Lower leg skin (tissue), 4 donors: ENCODE measurements at regions not wholly inside any gene's neighbourhood (a gene's known extent, or its start where the extent isn't known, plus 50 kb on each side); places are given as distances from the start of the nearest gene placed in this dataset.

Source experiments
- DNase-seq, 2 donors: peaks; one replicate each; pipeline ENCODE4 v3.0.0-alpha.2; 2019; ENCODE audit warnings: low spot score in 2 of 2
- H3K4me3 ChIP-seq: fragments of 200-600 bp; sonication (generic); 2 replicates; pipeline ENCODE4 v1.5.1; 2017; ENCODE audit warnings: mild to moderate bottlenecking, low read depth; ENCODE audit not compliant: poor library complexity, severe bottlenecking
- CTCF ChIP-seq, 3 donors: fragments of 450-650 bp; IDR thresholded peaks; one replicate each; pipeline ENCODE4 v1.5.1; 2016; ENCODE audit warnings: antibody characterized with exemption in 3 of 3, mild to moderate bottlenecking in 3 of 3, moderate library complexity in 2 of 3
- POLR2A ChIP-seq, 2 donors: fragments of 450-650 bp; IDR thresholded peaks; one replicate each; pipeline ENCODE4 v1.6.1; 2016 to 2017; ENCODE audit warnings: antibody characterized with exemption in 2 of 2, mild to moderate bottlenecking in 1 of 2, moderate library complexity in 1 of 2
- WGBS, 2 donors: methylation state at CpG; one replicate each; pipeline ENCODE4 v1.1.5; 2018; 5-methylcytosine and 5-hydroxymethylcytosine counted together
- intact Hi-C: fragments of 100-400 bp; cut with DNase I; formaldehyde crosslinking; loops from one replicate; pipeline ENCODE4 v1.15.0; 2023; ENCODE audit warnings: low total_unique reads

DNA sequence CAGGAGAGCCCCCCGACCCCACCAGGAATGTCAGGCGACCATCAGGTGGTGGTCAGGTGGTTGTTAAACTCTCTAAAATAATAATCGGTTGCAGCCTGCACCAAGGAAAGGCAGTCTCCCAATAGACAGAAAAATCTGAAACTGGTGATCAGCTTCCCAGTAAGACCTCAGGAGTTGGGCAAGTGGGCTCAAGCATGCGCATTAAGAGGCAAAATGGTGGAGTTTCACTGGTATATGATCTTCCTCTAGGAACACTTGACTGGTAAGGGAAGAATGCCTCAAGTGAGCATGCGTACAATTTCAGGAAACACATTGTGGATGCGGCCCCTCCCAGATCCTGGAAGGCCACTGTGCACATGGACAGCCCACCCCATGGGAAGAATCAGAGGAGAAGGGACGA is 619.9 kb downstream of the TYW1 start:
- 82 to 91% methylated on average over 7 of the region's 7 CpGs for WGBS, 2 donors
- no peak for DNase-seq
- no peak overlapping the region for H3K4me3 ChIP-seq
- intact Hi-C loops, result no loop called here
- TF ChIP-seq CTCF (IDR thresholded peaks at IDR 0.05), result no peak
- no peak for TF ChIP-seq POLR2A (IDR thresholded peaks at IDR 0.05)

GRCh38 chr7:67618556-67619162 is 622.0 kb downstream of the TYW1 start:
- 67 to 68% methylated on average over 8 of the region's 8 CpGs for WGBS, 2 donors
- intact Hi-C loops, result no loop called here
- DNase-seq, result no peak
- TF ChIP-seq POLR2A (IDR thresholded peaks at IDR 0.05) (no peak), CTCF (IDR thresholded peaks at IDR 0.05) (no peak)
- no peak overlapping the region for H3K4me3 ChIP-seq

DNA sequence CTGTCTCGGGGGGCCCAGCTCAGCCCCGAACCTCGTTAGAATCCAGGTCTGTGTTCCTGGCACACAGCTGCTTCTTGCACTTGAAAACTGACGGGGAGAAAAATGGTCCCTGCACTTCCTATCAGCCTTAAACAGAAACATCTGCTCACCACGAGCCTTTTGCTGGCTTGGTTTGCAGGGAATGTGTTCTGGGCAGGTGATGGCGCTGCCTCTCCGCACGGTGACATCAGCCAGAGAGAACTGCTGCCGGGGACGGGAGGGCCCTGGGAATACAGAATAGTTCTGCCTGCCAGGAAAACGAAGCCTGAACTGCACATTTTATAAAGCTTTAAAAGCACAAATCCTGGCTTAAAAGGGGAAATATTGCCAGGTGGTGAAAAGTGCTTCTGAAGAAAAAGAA is 622.5 kb downstream of the TYW1 start:
- DNase-seq, result no peak
- WGBS, 2 donors, result 8 to 13% methylated on average over 11 of the region's 11 CpGs
- intact Hi-C loops, result no loop called here
- no peak overlapping the region for H3K4me3 ChIP-seq
- no peak for TF ChIP-seq CTCF (IDR thresholded peaks at IDR 0.05)
- no peak for TF ChIP-seq POLR2A (IDR thresholded peaks at IDR 0.05)

GRCh38 chr7:67620216-67620933 is 623.7 kb downstream of the TYW1 start:
- H3K4me3 ChIP-seq, result no peak overlapping the region
- intact Hi-C loops, result no loop called here
- WGBS, 2 donors, result 54 to 72% methylated on average over 12 of the region's 12 CpGs
- TF ChIP-seq CTCF (IDR thresholded peaks at IDR 0.05), result no peak
- no peak for TF ChIP-seq POLR2A (IDR thresholded peaks at IDR 0.05)
- DNase-seq, result no peak

GRCh38 chr7:67621704-67622103 is 625.1 kb downstream of the TYW1 start:
- TF ChIP-seq POLR2A (IDR thresholded peaks at IDR 0.05) (no peak), CTCF (IDR thresholded peaks at IDR 0.05) (no peak)

More at GRCh38 chr7:67621704-67622103, 625.1 kb downstream of the TYW1 start:
- intact Hi-C loops, result no loop called here
- 39 to 45% methylated on average over 3 of the region's 3 CpGs for WGBS, 2 donors
- no peak for DNase-seq
- no peak overlapping the region for H3K4me3 ChIP-seq
